ENCODE measurements at regions not wholly inside any gene's neighbourhood (a gene's known extent, or its start where the extent isn't known, plus 50 kb on each side); places are given as distances from the start of the nearest gene placed in this dataset.
A peak's percentile ranks its signal among the peaks of the same experiment; 100 is the strongest.

GRCh38 chr9:134267881-134268724 is 58.2 kb upstream of the RXRA start:
- ATAC-seq (peak; percentile 73 to 85 (median 80)), DNase-seq (peak in 4 of 5 donors; percentile 39 to 73 (median 55))
- peak overlapping the region in 11 of 12 donors; percentile 2 to 79 (median 57) for H3K27ac ChIP-seq
- H3K4me1 ChIP-seq: peaks cover 0 to 17% (median 10%) of the 10 kb centered on the region in 12 donors
- no peak for TF ChIP-seq POLR2A (IDR thresholded peaks at IDR 0.05)
- TF ChIP-seq, protein P1, sequence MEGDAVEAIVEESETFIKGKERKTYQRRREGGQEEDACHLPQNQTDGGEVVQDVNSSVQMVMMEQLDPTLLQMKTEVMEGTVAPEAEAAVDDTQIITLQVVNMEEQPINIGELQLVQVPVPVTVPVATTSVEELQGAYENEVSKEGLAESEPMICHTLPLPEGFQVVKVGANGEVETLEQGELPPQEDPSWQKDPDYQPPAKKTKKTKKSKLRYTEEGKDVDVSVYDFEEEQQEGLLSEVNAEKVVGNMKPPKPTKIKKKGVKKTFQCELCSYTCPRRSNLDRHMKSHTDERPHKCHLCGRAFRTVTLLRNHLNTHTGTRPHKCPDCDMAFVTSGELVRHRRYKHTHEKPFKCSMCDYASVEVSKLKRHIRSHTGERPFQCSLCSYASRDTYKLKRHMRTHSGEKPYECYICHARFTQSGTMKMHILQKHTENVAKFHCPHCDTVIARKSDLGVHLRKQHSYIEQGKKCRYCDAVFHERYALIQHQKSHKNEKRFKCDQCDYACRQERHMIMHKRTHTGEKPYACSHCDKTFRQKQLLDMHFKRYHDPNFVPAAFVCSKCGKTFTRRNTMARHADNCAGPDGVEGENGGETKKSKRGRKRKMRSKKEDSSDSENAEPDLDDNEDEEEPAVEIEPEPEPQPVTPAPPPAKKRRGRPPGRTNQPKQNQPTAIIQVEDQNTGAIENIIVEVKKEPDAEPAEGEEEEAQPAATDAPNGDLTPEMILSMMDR (IDR thresholded peaks at IDR 0.05): no peak
- no peak overlapping the region for H3K4me3 ChIP-seq
- intact Hi-C loops (cut with DNase I): loop anchor here in 5 of 10 donors (5.0 to 10.0 kb wide), 4 partner anchors 54 to 177 kb away; no protein-coding TSS in a partner anchor
- WGBS, 4 donors: 53 to 70% (median 58%) methylated on average over 28 of the region's 28 CpGs
- H3K9me3 ChIP-seq: no peaks in the 10 kb centered on the region
- no peaks in the 10 kb centered on the region for H3K36me3 ChIP-seq
- peaks cover 0 to 26% (median 0%) of the 10 kb centered on the region in 9 donors for H3K27me3 ChIP-seq

GRCh38 chr9:134268747-134269146 is 57.5 kb upstream of the RXRA start:
- 87 to 94% (median 90%) methylated on average over 6 of the region's 6 CpGs for WGBS, 4 donors
- Histone ChIP-seq H3K4me3 (no peak overlapping the region), H3K9me3 (no peaks in the 10 kb centered on the region), H3K27me3 (peaks cover 0 to 21% (median 0%) of the 10 kb centered on the region in 9 donors), H3K36me3 (no peaks in the 10 kb centered on the region), H3K4me1 (peaks cover 0 to 17% (median 10%) of the 10 kb centered on the region in 12 donors), H3K27ac (no peak overlapping the region)
- DNase-seq (peak in 1 of 5 donors; percentile 4), ATAC-seq (no peak)
- intact Hi-C loops (cut with DNase I): loop anchor here in 5 of 10 donors (5.0 to 10.0 kb wide), 4 partner anchors 54 to 176 kb away; no protein-coding TSS in a partner anchor
- TF ChIP-seq POLR2A (IDR thresholded peaks at IDR 0.05): no peak

GRCh38 chr9:134271338-134272301 is 54.6 kb upstream of the RXRA start:
- DNase-seq: no peak
- 69 to 80% (median 75%) methylated on average over 23 to 24 of the region's 24 CpGs for WGBS, 4 donors
- intact Hi-C loops (cut with DNase I): loop anchor here in 1 of 10 donors (10.0 kb wide), 1 partner anchor 97 kb away; no protein-coding TSS in a partner anchor

More at GRCh38 chr9:134271338-134272301, 54.6 kb upstream of the RXRA start:
- ATAC-seq: no peak
- H3K4me3 ChIP-seq: no peak overlapping the region
- H3K36me3 ChIP-seq: no peaks in the 10 kb centered on the region
- H3K4me1 ChIP-seq: peaks cover 0 to 20% (median 10%) of the 10 kb centered on the region in 12 donors
- peaks cover 0 to 8% (median 0%) of the 10 kb centered on the region in 9 donors for H3K27me3 ChIP-seq
- TF ChIP-seq, protein P1 (IDR thresholded peaks at IDR 0.05): no peak
- H3K27ac ChIP-seq: no peak overlapping the region
- no peaks in the 10 kb centered on the region for H3K9me3 ChIP-seq

Measured in heart left ventricle (tissue), 16 donors.